ENCODE measurements at regions not wholly inside any gene's neighbourhood (a gene's known extent, or its start where the extent isn't known, plus 50 kb on each side); places are given as distances from the start of the nearest gene placed in this dataset.
A peak's percentile ranks its signal among the peaks of the same experiment; 100 is the strongest.

GRCh38 chr21:43316156-43316845 lies 110.6 kb downstream of the SIK1 start:
- no peak for DNase-seq

- no peak for DNase-seq
Measured at GRCh38 chr21:43315244-43316137, 111.4 kb downstream of the SIK1 start.

- DNase-seq, result no peak
Measured at GRCh38 chr21:43313939-43314405, 113.0 kb downstream of the SIK1 start.

GRCh38 chr21:43313221-43313938 lies 113.6 kb downstream of the SIK1 start:
- no peak for DNase-seq

- DNase-seq, result peak; percentile 67
Measured at GRCh38 chr21:43312751-43313169, 114.2 kb downstream of the SIK1 start.

DNA sequence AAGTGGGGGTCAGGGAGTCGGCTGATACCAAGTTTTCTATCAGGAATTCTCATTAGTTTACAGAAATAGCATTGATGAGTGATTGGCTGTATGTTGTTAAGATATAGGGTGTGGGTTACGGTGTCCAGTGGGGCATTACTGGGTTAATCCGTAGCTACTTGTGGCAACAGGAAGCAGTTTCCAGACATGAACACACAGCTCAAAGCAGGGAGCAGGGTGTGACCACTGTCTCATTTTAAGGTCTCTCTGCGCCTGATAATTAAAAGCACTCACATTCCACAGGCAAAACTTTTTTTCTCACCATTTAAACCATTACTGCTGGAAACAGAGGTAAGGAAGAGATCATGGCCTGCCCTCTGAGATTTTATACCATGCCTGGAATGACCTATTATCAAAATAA lies 114.9 kb downstream of the SIK1 start:
- no peak for DNase-seq

DNA sequence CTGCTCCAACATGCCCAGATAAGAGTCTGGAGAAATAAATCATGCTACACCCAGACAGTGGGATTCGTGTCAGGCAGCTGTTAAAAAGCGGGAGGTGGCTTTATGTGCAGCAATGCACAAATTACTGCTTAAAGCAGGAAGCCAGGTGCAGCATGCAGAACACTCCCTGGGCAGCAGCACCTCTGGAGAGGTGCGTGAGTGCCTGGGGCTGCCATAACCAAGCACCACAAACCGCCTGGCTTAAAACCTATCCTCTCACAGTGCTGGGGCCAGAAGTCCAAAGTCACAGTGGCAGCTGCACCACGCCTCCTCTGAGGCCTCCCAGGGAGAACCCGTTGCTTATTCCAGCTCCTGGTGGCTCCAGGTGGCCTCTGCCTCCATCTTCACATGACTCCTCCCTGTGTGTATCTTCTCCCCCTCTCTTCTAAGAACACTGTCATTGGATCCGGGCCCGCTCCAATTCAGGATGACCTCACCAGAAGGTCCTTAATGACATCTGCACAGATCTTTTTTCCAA lies 115.6 kb downstream of the SIK1 start:
- DNase-seq, result peak; percentile 86

- no peak for DNase-seq
Measured at GRCh38 chr21:43308815-43309283, 118.1 kb downstream of the SIK1 start.

DNA sequence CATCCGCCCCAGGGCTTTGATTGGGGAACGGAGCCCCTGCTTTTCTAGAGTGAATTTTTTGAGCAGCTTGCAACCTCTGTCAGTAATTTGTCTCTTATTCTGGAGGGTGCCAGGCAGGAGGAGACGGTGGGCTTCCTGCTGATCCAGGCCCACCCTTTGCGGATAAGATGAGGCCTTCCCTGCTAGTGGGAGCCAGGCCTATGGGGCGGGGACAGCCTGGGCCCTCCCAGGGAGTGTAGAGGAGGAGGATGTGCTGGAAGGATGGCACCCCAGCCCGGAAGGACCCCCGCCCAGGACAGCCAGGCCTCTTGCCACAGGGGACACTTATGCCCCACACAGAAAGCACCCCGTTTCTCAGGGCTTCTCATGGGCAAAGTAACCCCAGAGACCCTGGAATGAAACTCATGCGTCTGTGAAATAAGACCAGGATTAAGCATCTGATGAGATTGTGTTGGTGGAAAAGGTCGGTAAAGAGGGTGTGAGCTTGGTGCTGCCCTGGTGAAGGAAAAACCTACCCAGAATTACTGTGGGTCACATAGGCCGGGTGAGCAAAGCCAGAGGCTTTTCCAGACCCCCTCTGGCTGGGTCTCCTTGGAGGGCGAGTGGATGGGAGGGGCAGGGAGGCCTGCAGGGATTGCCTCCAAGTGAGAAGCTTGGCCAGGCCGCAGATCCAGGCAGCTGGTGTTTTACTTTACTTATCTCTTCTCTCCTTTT lies 118.7 kb downstream of the SIK1 start:
- DNase-seq, result no peak

DNA sequence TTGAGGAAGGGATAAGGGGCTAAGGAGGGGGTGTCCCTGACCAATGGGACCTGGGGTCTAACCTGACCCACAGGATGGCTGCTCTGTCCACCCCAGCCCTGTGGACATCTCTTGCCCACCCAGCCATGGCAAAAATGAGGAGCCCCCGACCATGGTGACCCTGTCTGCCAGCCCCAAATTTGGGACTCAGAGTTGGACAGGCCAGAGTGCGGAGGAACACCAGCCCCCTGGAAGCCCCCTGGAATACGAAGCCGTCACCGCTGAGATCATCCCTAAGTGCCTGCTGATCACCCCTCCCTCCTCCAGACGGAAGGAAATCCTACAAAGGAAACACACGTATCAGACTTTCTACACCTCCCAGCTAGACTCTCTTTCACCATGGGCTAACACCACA lies 119.3 kb downstream of the SIK1 start:
- DNase-seq, result no peak

GRCh38 chr21:43306911-43307676 lies 119.8 kb downstream of the SIK1 start:
- no peak for DNase-seq

DNA sequence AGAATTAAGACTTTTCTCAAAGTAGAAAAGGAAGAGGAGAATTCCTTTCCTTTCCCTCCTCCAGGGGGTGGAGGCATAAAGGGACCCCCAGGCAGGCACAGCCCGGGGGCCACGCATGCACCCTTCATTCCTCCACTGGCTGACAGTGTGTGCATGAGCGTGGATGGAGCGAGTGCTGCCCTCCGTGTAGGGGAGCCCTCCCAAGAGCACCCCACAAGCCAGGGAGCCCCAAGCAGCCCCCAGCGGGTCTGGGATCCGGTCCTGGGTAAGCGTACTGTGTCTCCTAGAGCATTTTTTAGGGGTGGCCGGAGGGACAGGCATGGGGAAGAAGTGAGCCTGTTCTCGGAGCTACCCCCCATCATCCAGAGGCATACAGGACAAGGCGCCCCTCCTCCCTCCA lies 120.5 kb downstream of the SIK1 start:
- DNase-seq, result no peak

GRCh38 chr21:43305811-43306311 lies 121.1 kb downstream of the SIK1 start:
- DNase-seq, result no peak

- DNase-seq, result no peak
Measured at GRCh38 chr21:43305336-43305665, 121.6 kb downstream of the SIK1 start.

GRCh38 chr21:43304621-43305335 lies 122.2 kb downstream of the SIK1 start:
- DNase-seq, result no peak

DNA sequence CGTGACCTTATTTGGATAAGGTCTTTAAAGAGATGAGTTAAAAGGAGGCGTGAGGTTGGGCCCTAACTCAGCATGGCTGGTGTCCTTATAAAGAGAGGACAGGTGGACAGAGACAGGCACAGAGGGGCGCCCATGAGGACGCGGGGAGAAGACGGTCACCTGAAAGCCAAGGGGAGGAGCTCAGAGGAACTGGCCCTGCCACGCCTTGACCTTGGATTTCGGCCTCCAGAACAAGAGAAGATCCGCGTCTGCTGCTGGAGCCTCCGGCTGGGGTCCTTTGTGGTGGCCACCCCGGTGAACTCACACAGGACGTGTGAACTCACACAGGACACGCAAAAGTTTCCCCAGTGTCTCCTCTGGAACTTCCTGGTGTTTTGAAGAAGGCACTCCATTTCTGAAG lies 122.7 kb downstream of the SIK1 start:
- DNase-seq, result no peak

- no peak for DNase-seq
Measured at GRCh38 chr21:43303275-43304178, 123.4 kb downstream of the SIK1 start.

- DNase-seq, result no peak
Measured at GRCh38 chr21:43302769-43303168, 124.2 kb downstream of the SIK1 start.

GRCh38 chr21:43302062-43302700 lies 124.8 kb downstream of the SIK1 start:
- DNase-seq, result no peak

Data from COR-L47 (cell line).